ENCODE measurements at regions not wholly inside any gene's neighbourhood (a gene's known extent, or its start where the extent isn't known, plus 50 kb on each side); places are given as distances from the start of the nearest gene placed in this dataset.
"Not testable (repeated sequence)": the region's sequence is repeated elsewhere in the genome, so short reads cannot be mapped to it uniquely, and the experiment has no call there.

DNA sequence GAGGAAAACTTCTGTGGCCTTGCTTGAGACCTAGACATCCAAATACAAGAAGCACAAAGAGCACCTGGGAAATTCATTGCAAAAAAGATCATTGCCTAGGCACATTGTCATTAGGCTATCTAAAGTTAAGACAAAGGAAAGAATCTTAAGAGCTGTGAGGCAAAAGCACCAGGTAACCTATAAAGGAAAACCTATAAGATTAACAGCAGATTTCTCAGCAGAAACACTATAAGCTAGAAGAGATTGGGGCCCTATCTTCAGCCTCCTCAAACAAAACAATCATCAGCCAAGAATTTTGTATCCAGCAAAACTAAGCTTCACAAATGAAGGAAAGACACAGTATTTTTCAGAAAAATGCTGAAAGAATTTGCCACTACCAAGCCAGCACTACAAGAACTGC is 1003.3 kb downstream of the XPNPEP1 start:
- H3K4me1 ChIP-seq (replicated peaks in 1 of 4; ENCODE audit: control insufficient read depth in 3 of 4, insufficient read depth in 4 of 4, low read length in 3 of 4); H4K8ac ChIP-seq (ENCODE audit: extremely low read depth, insufficient read depth, low read length); H3K4me2 ChIP-seq (ENCODE audit: insufficient read depth in 1 of 2, low read depth in 2 of 2, low read length in 2 of 2); H3K4ac ChIP-seq (replicated peaks; ENCODE audit: insufficient read length, low read depth, low read length); H3K79me1 ChIP-seq (ENCODE audit: low read depth, low read length); H4K5ac ChIP-seq (ENCODE audit: insufficient read length, low read depth, low read length); H2BK5ac ChIP-seq (ENCODE audit: low read depth, low read length); H2BK12ac ChIP-seq (ENCODE audit: low read depth, low read length); DNase-seq (ENCODE audit: low read depth in 1 of 2, low spot score in 2 of 2); H3K27me3 ChIP-seq (replicated peaks in 1 of 4; ENCODE audit: control insufficient read depth in 3 of 4, extremely low read depth in 1 of 4, insufficient read depth in 3 of 4, low read length in 3 of 4); FAIRE-seq; H3K18ac ChIP-seq (ENCODE audit: extremely low read depth, low read length); H4K20me1 ChIP-seq (replicated peaks in 1 of 2; ENCODE audit: control insufficient read depth in 1 of 2, insufficient read depth in 2 of 2, low read length in 2 of 2); H3K79me2 ChIP-seq (ENCODE audit: control insufficient read depth in 1 of 2, insufficient read depth in 2 of 2, low read length in 2 of 2); H2BK15ac ChIP-seq (ENCODE audit: low read length); H3K4me3 ChIP-seq (ENCODE audit: extremely low read depth in 1 of 4, insufficient read depth in 2 of 4, low read depth in 3 of 4, low read length in 4 of 4); H3K14ac ChIP-seq (ENCODE audit: insufficient read length); H2AK5ac ChIP-seq (ENCODE audit: low read depth, low read length); H3K27ac ChIP-seq (ENCODE audit: low read depth, low read length); H3K56ac ChIP-seq (replicated peaks; ENCODE audit: insufficient read length, low read depth, low read length); H4K91ac ChIP-seq (replicated peaks; ENCODE audit: insufficient read length, low read length); H3K9me3 ChIP-seq (ENCODE audit: insufficient read depth in 2 of 2, low read depth in 1 of 2, low read length in 1 of 2); H3K23ac ChIP-seq (ENCODE audit: insufficient read length); H2BK20ac ChIP-seq (ENCODE audit: low read length); H2BK120ac ChIP-seq (replicated peaks; ENCODE audit: low read depth, low read length); H3K9ac ChIP-seq (replicated peaks in 1 of 4; ENCODE audit: extremely low read depth in 1 of 4, low read depth in 3 of 4, low read length in 3 of 4); POLR2A ChIA-PET (ENCODE audit: partially characterized antibody); H3K36me3 ChIP-seq (ENCODE audit: control insufficient read depth in 2 of 4, insufficient read depth in 4 of 4, low read length in 3 of 4); H3K23me2 ChIP-seq (ENCODE audit: low read depth, low read length); H2AFZ ChIP-seq (ENCODE audit: low read length): not testable (repeated sequence)
- CTCF ChIA-PET (ENCODE audit: partially characterized antibody): interaction anchor here (0.8 to 1.2 kb wide), 2 partner anchors 21 to 120 kb away, joined by 3 read pairs; no protein-coding TSS in a partner anchor
